HepG2 (cell line): ENCODE measurements at regions not wholly inside any gene's neighbourhood (a gene's known extent, or its start where the extent isn't known, plus 50 kb on each side); places are given as distances from the start of the nearest gene placed in this dataset.

Source experiments
- CEBPB ChIP-seq: IDR thresholded peaks from 2 replicates; pipeline ENCODE4 v1.6.1; 2011; ENCODE audit warnings: low read depth, low read length, improper control_type of control experiment, borderline replicate concordance
- GABPA ChIP-seq, 2 experiments: IDR thresholded peaks; 2 replicates each; pipeline ENCODE4 v1.6.1; 2011 to 2016; ENCODE audit warnings: low read depth in 2 of 2, low read length in 1 of 2, missing biosample characterization in 1 of 2, missing genetic modification characterization in 1 of 2
- GTF2F1 ChIP-seq: fragments of 150-350 bp; IDR thresholded peaks from 2 replicates; pipeline ENCODE4 v1.6.1; 2014; ENCODE audit warnings: low read length
- KAT7 ChIP-seq: IDR thresholded peaks from 2 replicates; pipeline ENCODE4 v1.6.1; 2018; ENCODE audit warnings: borderline replicate concordance, missing compliant biosample characterization
- MYC ChIP-seq: sonication (generic); formaldehyde crosslinking; IDR thresholded peaks from 2 replicates; pipeline ENCODE4 v1.9.0; 2021; ENCODE audit warnings: missing genetic modification reagents, borderline replicate concordance
- NR1H2 ChIP-seq: sonication (generic); formaldehyde crosslinking; IDR thresholded peaks from 2 replicates; pipeline ENCODE4 v1.8.1; 2022; ENCODE audit warnings: low read depth, missing genetic modification reagents, borderline replicate concordance
- YY1 ChIP-seq: IDR thresholded peaks from 2 replicates; pipeline ENCODE4 v1.6.1; 2011; ENCODE audit warnings: low read length, low read depth, moderate library complexity, mild to moderate bottlenecking; ENCODE audit not compliant: insufficient read depth, insufficient replicate concordance
- ZNF17 ChIP-seq: sonication (generic); formaldehyde crosslinking; IDR thresholded peaks from 2 replicates; pipeline ENCODE4 v1.5.0; 2020; ENCODE audit warnings: mild to moderate bottlenecking, missing genetic modification reagents
- ZNF589 ChIP-seq: sonication (generic); formaldehyde crosslinking; conservative IDR thresholded peaks from 2 replicates; pipeline ENCODE4 v1.8.0; 2022; ENCODE audit warnings: mild to moderate bottlenecking, moderate library complexity, missing genetic modification reagents
- TF ChIP-seq, protein P1 (sequence below): sonication (generic); formaldehyde crosslinking; IDR thresholded peaks from 2 replicates; pipeline ENCODE4 v1.4.0; 2020; ENCODE audit warnings: low read depth, mild to moderate bottlenecking, missing genetic modification reagents

DNA sequence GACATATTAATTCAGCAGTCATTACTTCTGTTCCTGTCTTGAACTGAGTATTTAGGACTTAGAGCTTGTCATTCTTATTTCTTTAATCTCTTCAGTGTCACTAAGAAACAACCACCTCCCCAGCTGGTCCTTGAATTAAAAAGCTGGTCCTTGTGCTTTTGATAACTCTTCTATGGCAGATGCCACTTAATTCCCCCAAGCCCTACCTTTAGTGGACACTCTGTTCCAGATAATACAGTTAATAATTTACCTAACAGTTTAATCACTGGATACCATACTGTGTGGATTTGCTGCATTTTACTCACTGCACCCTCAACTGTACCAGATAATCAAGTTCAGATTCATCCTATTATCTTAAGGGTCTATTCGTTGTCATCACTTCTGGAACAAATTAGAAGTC is 73.1 kb downstream of the SKA1 start:
- TF ChIP-seq, protein P1, sequence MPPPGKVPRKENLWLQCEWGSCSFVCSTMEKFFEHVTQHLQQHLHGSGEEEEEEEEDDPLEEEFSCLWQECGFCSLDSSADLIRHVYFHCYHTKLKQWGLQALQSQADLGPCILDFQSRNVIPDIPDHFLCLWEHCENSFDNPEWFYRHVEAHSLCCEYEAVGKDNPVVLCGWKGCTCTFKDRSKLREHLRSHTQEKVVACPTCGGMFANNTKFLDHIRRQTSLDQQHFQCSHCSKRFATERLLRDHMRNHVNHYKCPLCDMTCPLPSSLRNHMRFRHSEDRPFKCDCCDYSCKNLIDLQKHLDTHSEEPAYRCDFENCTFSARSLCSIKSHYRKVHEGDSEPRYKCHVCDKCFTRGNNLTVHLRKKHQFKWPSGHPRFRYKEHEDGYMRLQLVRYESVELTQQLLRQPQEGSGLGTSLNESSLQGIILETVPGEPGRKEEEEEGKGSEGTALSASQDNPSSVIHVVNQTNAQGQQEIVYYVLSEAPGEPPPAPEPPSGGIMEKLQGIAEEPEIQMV (CRISPR knock-in tag), result no peak
- TF ChIP-seq ZNF17 (CRISPR knock-in tag), result no peak
- TF ChIP-seq ZNF589 (CRISPR knock-in tag), result no peak
- no peak for TF ChIP-seq MYC (CRISPR knock-in tag)
- TF ChIP-seq YY1, result no peak
- no peak for TF ChIP-seq NR1H2
- no peak for TF ChIP-seq GABPA (IDR thresholded peaks at IDR 0.05; ENCODE audit: low read depth, low read length)
- TF ChIP-seq GABPA (CRISPR knock-in tag; IDR thresholded peaks at IDR 0.05; ENCODE audit: low read depth), result no peak
- TF ChIP-seq GTF2F1, result no peak
- no peak for TF ChIP-seq CEBPB
- no peak for TF ChIP-seq KAT7
